A549 (cell line): ENCODE measurements at regions not wholly inside any gene's neighbourhood (a gene's known extent, or its start where the extent isn't known, plus 50 kb on each side); places are given as distances from the start of the nearest gene placed in this dataset.

Experiments
- MYC ChIP-seq: IDR thresholded peaks from 2 replicates; pipeline ENCODE4 v1.6.1; 2012; ENCODE audit warnings: mild to moderate bottlenecking, inconsistent platforms, low read length, improper control_type of control experiment, borderline replicate concordance
- PBX3 ChIP-seq: IDR thresholded peaks from 2 replicates; pipeline ENCODE4 v1.6.1; 2012

- TF ChIP-seq MYC (no peak), PBX3 (no peak)
These were observed 275.2 kb upstream of the EDA2R start for GRCh38 chrX:66914080-66914479.
